ENCODE measurements at regions not wholly inside any gene's neighbourhood (a gene's known extent, or its start where the extent isn't known, plus 50 kb on each side); places are given as distances from the start of the nearest gene placed in this dataset.

GRCh38 chr5:2888520-2889060 lies 137.1 kb upstream of the IRX2 start:
- TF ChIP-seq ZNF512 (CRISPR knock-in tag; IDR thresholded peaks at IDR 0.05; ENCODE audit: borderline replicate concordance) (no peak), GRHL2 (CRISPR knock-in tag; IDR thresholded peaks at IDR 0.05; ENCODE audit: insufficient replicate concordance, severe bottlenecking) (no peak), ZBTB43 (CRISPR knock-in tag; IDR thresholded peaks at IDR 0.05) (no peak)
- ATAC-seq = no peak
- peaks cover 15% of the 10 kb centered on the region; the same call in 1 of the 2 replicates for H3K4me1 Mint-ChIP-seq
- DNase-seq (ENCODE audit: low spot score) = no peak
- ChIA-PET POLR2A (no interaction called here), CTCF (no interaction called here)
- H3K36me3 Mint-ChIP-seq = no peaks in the 10 kb centered on the region
- H3K4me3 Mint-ChIP-seq = no peak overlapping the region
- H3K9me3 Mint-ChIP-seq = no peaks in the 10 kb centered on the region
- no peaks in the 10 kb centered on the region for H3K27me3 Mint-ChIP-seq (ENCODE audit: low read depth)
- H3K27ac Mint-ChIP-seq = no peak overlapping the region

GRCh38 chr5:2887481-2888348 lies 136.2 kb upstream of the IRX2 start:
- DNase-seq (ENCODE audit: low spot score) (no peak), ATAC-seq (no peak)
- ChIA-PET CTCF (no interaction called here), POLR2A (no interaction called here)
- H3K27ac Mint-ChIP-seq = no peak overlapping the region
- no peaks in the 10 kb centered on the region for H3K27me3 Mint-ChIP-seq (ENCODE audit: low read depth)
- H3K36me3 Mint-ChIP-seq = no peaks in the 10 kb centered on the region
- H3K4me1 Mint-ChIP-seq = peaks cover 15% of the 10 kb centered on the region; the same call in 1 of the 2 replicates
- peaks cover 7% of the 10 kb centered on the region for H3K9me3 Mint-ChIP-seq
- no peak overlapping the region for H3K4me3 Mint-ChIP-seq
- TF ChIP-seq ARID4B (CRISPR knock-in tag; IDR thresholded peaks at IDR 0.05; ENCODE audit: borderline replicate concordance) (no peak), ZNF425 (CRISPR knock-in tag; conservative IDR thresholded peaks at IDR 0.05) (no peak), MLX (CRISPR knock-in tag; IDR thresholded peaks at IDR 0.05) (no peak), OVOL2 (CRISPR knock-in tag; IDR thresholded peaks at IDR 0.05; ENCODE audit: borderline replicate concordance) (no peak), ATF1 (CRISPR knock-in tag; IDR thresholded peaks at IDR 0.05) (no peak), STAT6 (CRISPR knock-in tag; conservative IDR thresholded peaks at IDR 0.05; ENCODE audit: low read depth) (no peak), GRHL2 (CRISPR knock-in tag; IDR thresholded peaks at IDR 0.05; ENCODE audit: insufficient replicate concordance, severe bottlenecking) (no peak), ZMAT4 (CRISPR knock-in tag; IDR thresholded peaks at IDR 0.05) (no peak), CREB1 (CRISPR knock-in tag; IDR thresholded peaks at IDR 0.05) (no peak), E2F5 (CRISPR knock-in tag; IDR thresholded peaks at IDR 0.05) (no peak), RORB (CRISPR knock-in tag; IDR thresholded peaks at IDR 0.05) (no peak)

Data from WTC11 (cell line).